Pulmonary artery endothelial cell (primary cell): ENCODE measurements at regions not wholly inside any gene's neighbourhood (a gene's known extent, or its start where the extent isn't known, plus 50 kb on each side); places are given as distances from the start of the nearest gene placed in this dataset.

Source experiments
- DNase-seq: peaks from one replicate; pipeline ENCODE4 v3.0.0-alpha.2; 2011; ENCODE audit warnings: low read depth, low spot score

DNA sequence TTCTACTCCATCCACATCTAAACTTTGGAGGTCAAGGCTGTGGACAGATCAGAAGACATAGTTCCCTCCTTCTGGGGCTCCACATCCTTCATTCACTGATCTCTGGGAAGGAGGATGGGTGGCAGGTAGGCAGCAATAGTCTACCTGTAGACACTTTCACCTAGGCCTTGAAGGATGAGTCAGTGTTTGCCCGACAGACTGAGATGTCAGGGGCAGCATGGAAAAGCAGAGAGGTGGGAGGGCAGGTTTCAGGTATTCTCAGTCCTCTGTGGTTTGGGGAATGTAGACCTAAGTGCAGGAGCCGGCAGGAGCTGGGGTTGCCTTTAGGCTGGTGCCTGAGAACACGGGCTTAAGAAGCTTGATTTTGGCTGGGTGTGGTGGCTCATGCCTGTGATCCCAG, 171.9 kb upstream of the ZNF267 start:
- DNase-seq: no peak

GRCh38 chr16:31702796-31703195, 170.8 kb upstream of the ZNF267 start:
- no peak for DNase-seq

DNA sequence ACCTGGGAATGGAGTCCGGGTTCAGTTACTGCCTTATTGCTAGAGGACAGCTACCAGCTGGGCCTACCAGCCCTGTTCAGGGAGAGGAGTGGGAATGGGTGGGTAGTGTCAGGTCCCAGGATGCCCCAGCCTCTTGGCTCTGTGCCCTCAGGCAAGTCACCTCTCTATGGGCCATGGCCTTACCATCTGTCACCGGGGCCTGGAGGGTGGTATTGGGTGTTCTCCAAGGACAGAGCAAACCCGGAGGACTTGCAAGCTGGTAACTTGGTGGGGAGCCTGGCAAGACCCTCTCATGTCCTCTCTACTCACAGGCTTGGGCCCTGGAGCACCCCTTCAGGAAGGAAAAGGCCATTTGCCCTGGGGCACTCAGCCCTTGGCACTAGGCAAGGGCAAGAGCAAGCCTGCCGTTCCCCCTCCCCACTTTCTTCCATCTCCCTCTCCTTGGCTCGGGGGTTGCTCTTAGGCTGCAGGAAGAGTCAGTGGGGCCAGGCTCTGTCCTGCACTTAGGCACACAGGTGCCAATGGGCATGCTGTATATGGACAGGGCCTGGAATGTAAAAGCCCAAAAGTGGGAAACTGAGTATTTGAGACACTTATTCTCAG, 170.0 kb upstream of the ZNF267 start:
- DNase-seq: no peak

DNA sequence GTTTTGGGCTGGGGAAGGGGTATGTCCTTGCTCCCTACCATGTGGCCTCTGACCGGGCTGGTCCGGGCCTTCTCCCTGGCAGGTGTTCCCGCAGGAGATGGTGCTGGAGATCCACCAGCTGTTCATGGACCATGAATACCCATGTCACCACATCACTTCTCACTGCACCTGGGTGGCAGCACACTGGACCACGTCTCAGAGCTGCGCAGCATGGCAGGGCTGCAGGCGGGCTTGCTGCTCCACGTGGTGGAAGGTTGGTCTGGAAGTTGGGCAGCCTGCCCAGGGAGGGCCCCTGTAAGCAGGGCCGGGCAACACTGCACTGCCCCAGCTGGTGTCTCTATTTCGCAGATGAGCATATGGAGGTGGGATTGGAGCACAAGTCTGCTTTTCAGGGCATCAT, 169.5 kb upstream of the ZNF267 start:
- no peak for DNase-seq

- no peak for DNase-seq
Observed at GRCh38 chr16:31705371-31705770, 168.2 kb upstream of the ZNF267 start.

- DNase-seq: no peak
Observed at GRCh38 chr16:31706318-31706717, 167.3 kb upstream of the ZNF267 start.

GRCh38 chr16:31706925-31707324, 166.7 kb upstream of the ZNF267 start:
- no peak for DNase-seq

DNA sequence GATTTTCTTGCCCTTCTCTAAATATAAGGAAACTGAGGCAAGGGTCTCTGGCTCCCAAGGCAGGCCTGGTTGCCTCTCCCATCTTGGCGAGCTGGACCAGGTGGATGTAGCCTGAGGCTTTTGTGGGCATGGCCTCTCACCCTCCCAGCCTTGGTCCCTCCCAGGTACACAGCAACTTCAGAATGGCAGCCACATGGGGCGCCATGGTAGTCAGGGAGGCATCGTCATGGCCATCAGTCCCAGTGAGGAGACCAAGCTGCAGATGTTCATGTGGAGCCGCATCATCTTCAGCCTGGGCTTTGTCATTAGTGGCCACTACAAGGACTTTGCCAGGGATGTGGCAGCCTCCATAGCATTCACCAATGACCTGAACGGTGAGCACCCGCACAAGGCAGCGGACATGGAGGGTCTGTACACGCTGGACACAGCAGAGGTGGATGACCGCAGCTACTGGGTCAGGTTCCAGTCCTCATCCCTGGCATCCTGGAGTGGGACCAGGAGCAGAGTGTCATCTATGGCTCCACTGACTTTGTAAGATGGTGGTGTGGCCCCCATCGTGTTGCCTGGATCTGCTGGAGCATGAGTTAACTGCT, 165.8 kb upstream of the ZNF267 start:
- DNase-seq: no peak

DNA sequence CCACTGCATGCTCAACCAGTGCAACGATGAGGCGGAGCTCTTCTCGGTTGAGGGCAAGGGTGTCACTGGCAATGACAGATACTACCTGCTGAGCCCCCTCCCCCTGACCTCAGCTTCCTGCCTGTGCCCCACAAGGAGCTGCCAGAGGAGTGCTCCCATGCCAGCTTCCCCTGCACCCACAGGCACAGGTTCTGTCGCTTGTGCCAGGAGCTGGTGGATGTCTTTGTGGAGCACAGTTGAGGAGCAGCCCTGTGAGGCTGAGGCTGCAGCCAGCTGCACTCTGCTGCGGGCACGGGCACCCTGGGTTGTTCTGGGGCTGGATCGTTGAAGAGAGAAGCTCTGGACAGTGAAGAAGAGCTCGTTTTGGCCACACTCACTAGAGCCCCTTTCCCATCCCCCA, 165.3 kb upstream of the ZNF267 start:
- no peak for DNase-seq

GRCh38 chr16:31709181-31709580, 164.4 kb upstream of the ZNF267 start:
- DNase-seq: no peak

DNA sequence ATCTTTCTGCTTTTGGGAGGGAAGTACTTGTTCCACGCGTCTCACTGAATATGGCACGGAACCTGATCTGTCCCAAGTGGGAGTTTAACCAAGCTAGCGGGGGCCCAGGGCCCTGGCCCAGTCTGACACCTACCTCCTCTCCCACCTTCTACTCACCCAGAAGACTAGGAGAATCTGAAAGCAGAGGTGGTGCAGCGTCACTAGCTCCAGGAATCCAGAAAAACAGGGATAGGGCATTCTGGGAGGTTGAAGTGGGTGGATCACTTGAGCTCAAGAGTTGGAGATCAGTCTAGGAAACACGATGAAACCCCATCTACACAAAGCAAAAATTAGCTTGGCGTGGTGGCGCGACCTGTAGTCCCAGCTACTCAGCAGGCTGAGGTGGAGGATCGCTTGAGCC, 163.5 kb upstream of the ZNF267 start:
- DNase-seq: no peak

DNA sequence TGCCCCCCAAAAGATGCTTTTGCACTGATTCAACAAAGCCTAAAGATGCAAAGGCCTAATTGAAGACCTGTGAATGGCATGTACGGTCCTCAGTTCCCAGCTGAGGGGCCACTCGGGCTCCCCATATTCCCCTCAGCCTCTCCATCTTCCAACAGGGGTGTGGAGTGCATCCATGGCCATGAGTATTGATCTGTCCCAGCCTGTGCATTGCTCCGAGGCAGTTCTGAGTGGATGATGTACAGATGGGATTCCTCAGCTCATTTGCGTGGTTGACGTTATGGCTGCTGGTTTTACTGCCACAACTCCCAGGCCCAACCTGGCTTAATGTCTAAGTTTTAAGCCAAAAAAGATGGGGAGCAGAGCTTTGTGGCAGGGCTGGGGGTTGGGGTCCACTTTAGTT, 162.7 kb upstream of the ZNF267 start:
- no peak for DNase-seq

DNA sequence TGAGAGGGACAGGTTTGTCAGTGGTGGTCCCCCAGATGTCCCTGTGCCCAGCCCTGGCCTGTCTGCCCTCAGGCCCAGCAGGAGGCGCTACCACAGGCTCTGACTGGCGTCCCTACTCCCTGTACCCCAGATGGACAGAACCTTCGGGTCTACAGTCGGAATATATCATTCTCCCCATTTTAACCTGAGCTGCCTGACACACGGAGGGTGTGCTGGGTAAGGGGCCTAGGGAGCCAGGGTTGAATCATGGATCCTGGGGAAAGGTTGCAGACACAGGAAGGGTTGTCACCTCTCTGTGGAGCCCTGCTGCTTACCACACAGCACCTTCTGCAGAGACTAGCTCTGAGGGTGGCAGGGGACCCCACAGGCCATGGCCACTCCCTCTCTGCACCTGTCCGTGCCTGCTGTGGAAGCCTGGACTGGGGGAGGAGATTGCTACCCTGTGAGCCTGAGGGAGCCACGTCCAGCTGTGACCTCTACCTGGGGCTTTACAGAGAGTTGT, 162.2 kb upstream of the ZNF267 start:
- no peak for DNase-seq

DNA sequence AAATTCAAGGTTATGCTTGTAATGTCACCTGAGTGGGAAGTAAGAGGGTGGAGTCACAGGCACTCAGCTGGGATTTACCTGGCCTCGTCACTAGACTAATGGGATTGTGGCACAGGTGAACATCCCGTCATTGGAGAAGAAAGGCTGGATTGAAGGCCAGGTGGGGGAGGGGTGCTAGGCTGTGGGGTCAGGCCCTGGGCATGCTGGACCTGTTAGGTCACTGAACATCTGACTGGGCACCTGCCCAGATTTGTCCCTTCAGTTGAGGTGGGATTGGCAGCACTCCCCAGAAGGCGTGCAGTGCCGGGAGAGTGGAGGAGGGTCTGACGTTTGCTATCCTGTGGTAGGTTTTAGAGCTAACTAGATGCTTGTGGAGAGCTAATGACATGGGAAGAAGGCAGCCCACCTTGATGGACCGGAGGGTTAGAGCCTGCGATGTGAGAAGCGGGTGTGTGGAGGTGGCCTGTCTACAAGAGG, 161.5 kb upstream of the ZNF267 start:
- DNase-seq: no peak

DNA sequence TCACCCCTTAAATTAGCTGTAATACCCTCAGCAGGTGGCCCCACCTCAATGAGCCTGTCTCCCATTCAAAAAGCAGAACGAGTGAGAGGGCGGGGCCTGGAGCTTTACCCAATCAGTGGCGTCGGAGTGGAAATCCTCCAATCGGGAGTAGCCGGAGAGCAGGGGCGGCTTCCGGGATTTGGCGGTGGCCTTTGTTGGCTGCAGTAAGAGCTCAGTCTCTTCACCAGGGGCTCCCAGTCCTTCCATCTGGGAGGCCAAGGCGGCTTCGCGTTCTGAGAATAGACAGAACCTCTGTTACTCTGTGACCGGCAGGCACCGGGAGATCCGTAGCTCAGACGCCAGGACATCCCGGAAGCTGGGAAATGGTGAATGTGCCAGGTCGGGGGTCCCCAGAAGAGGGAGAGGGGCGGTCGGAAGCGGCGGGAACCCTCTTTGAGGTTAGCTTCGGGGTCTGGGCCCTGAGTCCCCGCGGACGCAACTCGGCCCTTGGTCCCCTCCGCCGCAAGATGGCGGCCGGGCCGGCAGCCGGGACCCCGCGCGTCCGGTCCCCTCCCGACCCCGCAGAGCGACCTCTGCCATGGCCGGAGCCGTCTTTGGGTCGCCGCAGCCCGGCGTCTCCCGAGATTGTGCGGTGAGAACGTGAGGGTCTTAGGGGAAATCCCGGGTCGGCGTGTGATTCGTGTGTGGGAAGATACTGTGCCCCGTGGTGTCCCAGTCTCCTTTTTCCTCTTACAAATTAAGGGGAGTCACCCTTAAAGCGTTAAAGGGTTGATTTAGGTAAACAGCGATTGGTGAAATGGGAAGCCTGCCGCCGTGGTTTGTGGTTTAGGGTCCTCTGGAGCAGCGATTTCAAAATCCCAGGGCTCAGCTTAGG, 160.3 kb upstream of the ZNF267 start:
- DNase-seq: peak; percentile 82

- DNase-seq: no peak
Observed at GRCh38 chr16:31713945-31714902, 159.4 kb upstream of the ZNF267 start.

GRCh38 chr16:31714903-31715504, 158.6 kb upstream of the ZNF267 start:
- DNase-seq: no peak

DNA sequence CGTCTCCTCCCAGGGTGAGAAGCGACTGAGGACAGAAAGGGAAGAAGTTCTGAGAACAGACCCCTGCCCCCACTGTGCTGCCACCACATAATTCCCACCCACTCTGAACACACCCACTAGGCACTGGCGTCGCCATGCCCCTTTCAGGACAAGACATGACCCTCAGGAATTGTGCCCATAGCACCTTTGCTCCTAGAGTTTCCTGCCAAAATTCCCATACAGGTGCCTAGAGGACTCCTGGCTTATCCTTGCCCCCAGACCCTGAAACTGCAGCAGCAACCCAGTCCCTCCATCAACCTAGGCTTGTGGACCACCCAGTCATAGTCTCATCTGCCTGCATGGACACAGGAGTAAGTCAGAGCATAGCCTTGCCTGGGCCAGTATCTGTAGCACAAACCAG, 157.7 kb upstream of the ZNF267 start:
- DNase-seq: no peak

DNA sequence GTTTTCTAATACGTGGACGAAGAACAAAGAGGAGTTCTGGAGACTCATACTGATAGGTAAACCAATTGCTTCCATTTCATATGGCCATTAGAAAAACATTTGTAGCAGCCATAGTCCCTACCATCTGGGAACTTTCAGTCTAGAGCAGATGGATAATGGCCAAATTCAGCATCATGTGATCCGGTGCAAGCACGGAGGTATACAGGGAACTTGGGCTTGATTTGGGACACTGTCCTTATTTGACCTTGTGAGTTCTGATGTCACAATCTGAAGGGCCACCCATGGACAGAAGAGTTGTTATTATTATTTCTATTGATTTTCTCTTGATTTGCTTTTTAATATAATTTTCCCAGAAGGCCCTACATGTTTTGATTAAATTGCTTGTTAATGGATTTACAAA, 154.6 kb upstream of the ZNF267 start:
- DNase-seq: no peak

GRCh38 chr16:31727553-31727952, 146.1 kb upstream of the ZNF267 start:
- no peak for DNase-seq

- DNase-seq: no peak
Observed at GRCh38 chr16:31734265-31734664, 139.3 kb upstream of the ZNF267 start.
